ENCODE measurements at regions not wholly inside any gene's neighbourhood (a gene's known extent, or its start where the extent isn't known, plus 50 kb on each side); places are given as distances from the start of the nearest gene placed in this dataset.

DNA sequence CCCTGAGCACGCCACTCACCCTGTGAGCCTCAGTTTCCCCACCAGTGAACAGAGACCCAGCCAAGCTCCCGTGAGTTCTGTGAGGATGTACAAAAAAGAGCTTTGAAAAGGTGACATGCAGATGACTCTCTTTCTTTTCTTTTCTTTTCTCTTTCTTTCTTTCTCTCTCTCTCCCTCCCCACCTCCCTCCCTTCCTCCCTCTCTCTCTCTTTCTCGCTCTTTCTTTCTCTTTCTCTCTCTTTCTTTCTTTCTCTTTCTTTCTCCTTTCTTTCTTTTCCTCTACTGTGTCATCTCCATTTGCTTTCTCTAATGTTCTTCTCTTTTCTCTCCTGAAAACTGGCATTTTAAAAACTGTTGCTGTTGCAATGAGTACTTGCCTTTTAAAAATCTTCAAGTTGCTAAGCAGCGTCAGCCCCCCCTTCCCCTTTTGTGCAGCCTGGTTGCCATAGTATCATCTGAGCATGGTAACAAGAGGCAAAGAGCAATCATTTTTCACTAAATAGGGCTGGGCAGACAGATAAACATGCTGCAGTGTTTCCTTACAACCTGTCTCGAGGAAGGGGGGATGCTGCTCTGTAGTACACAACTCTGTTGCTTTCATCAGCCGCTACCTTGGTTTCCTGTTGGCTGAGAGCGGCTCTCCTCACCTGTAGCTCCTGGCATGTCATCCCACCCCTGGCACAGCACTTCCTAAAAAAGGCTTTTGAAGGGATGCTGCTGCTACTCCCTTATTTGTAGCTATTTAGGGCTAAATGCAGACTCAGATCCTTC is 108.7 kb upstream of the MBNL2 start:
- peaks cover 14% of the 10 kb centered on the region for H3K4me1 Mint-ChIP-seq (ENCODE audit: low read depth)
- no peaks in the 10 kb centered on the region for H3K36me3 Mint-ChIP-seq (ENCODE audit: low read depth)
- peaks cover 33% of the 10 kb centered on the region for H3K27me3 Mint-ChIP-seq (ENCODE audit: low read depth)
- no peaks in the 10 kb centered on the region for H3K9me3 Mint-ChIP-seq
- CTCF ChIA-PET: interaction anchor here (1.1 to 9.2 kb wide), 3 partner anchors 29 to 246 kb away, joined by 3 to 132 read pairs (median 86); no protein-coding TSS in a partner anchor
- DNase-seq: no peak
- H3K27ac Mint-ChIP-seq: no peak overlapping the region
- H3K4me3 Mint-ChIP-seq: no peak overlapping the region
- intact Hi-C loops (cut with micrococcal nuclease): no loop called here

DNA sequence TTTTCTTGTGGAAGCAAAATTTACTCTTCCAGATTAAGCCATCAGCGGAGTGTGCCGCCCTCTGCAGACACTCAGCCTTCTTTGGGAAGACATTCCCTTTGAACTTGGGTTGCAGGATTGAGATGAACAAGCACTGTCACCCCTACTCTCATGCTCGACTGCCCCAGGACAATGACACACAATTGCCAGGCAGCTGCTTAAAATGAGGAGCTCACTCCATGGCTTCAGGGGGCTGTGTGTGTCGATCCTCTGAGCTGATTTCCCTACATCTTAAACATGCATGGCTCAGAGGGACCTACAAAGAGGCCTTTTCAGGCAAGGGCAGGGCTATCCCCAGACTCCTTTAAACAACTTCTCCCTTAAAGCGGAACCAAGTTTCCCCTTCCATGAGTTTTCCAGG is 107.5 kb upstream of the MBNL2 start:
- H3K9me3 Mint-ChIP-seq: no peaks in the 10 kb centered on the region
- DNase-seq: no peak
- H3K4me3 Mint-ChIP-seq: no peak overlapping the region
- H3K27ac Mint-ChIP-seq: no peak overlapping the region
- H3K4me1 Mint-ChIP-seq (ENCODE audit: low read depth): peaks cover 13% of the 10 kb centered on the region
- CTCF ChIA-PET: interaction anchor here (9.2 kb wide), 1 partner anchor 245 kb away, joined by 132 read pairs; no protein-coding TSS in a partner anchor
- H3K27me3 Mint-ChIP-seq (ENCODE audit: low read depth): peaks cover 31% of the 10 kb centered on the region
- intact Hi-C loops (cut with micrococcal nuclease): no loop called here
- no peaks in the 10 kb centered on the region for H3K36me3 Mint-ChIP-seq (ENCODE audit: low read depth)

DNA sequence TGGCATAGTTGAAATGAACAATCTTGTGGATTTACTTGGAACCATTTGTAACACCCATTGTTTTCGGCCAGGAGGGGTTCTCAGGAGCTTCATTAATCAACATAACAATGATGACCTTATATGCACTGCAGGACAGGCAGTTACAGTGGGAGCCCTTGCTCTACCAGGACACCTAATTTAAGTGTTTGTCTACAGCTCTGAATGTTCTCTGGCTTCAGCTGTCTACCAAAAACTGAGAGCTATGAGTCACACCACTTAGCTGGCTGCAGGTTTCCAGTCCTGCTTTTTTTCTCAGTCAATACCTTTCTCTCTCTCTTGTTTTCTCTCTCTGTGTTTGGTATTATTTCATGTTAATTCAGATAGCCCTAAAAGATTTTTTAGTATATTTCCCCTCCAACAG is 105.4 kb upstream of the MBNL2 start:
- Mint-ChIP-seq H3K36me3 (ENCODE audit: low read depth) (no peaks in the 10 kb centered on the region), H3K27ac (no peak overlapping the region), H3K9me3 (no peaks in the 10 kb centered on the region), H3K4me1 (ENCODE audit: low read depth) (peaks cover 11% of the 10 kb centered on the region), H3K27me3 (ENCODE audit: low read depth) (peaks cover 36% of the 10 kb centered on the region), H3K4me3 (no peak overlapping the region)
- CTCF ChIA-PET: interaction anchor here (0.6 to 1.3 kb wide), 4 partner anchors 96 to 240 kb away, joined by 3 read pairs; no protein-coding TSS in a partner anchor
- peak; percentile 14 for DNase-seq
- intact Hi-C loops (cut with micrococcal nuclease): loop anchor here (2.0 kb wide), 1 partner anchor 106 kb away; the partner anchor contains the start of gene MBNL2

DNA sequence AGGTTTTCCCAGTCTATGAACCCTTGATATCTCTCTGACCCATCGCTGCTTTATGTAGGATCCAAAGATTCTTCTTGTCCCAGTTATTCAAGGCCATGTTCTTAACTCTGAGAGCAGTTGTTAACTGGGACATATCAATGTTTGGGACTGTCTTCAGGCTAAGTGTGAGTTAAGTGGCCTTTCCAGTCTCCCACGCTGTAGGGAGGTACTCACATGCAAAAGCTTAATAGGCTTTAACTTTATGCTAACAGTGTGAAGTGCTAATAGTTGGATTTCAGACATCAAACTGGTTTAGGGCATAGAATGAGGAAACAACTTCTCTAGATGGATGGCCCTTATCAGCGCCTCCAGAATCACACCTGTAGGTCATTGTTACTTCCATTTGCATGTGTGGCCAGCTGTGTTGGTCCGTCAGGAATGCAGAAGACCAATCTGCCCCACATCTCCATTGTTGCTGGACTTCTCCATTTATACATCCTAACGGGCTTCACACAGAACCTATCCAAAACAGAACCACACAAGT is 104.7 kb upstream of the MBNL2 start:
- intact Hi-C loops (cut with micrococcal nuclease): loop anchor here (2.0 kb wide), 1 partner anchor 105 kb away; the partner anchor contains the start of gene MBNL2
- DNase-seq: no peak
- H3K4me3 Mint-ChIP-seq: no peak overlapping the region
- H3K27ac Mint-ChIP-seq: no peak overlapping the region
- peaks cover 11% of the 10 kb centered on the region for H3K4me1 Mint-ChIP-seq (ENCODE audit: low read depth)
- H3K27me3 Mint-ChIP-seq (ENCODE audit: low read depth): peaks cover 39% of the 10 kb centered on the region
- H3K9me3 Mint-ChIP-seq: no peaks in the 10 kb centered on the region
- no peaks in the 10 kb centered on the region for H3K36me3 Mint-ChIP-seq (ENCODE audit: low read depth)
- CTCF ChIA-PET: interaction anchor here (0.6 to 1.3 kb wide), 3 partner anchors 95 to 239 kb away, joined by 3 read pairs; no protein-coding TSS in a partner anchor

DNA sequence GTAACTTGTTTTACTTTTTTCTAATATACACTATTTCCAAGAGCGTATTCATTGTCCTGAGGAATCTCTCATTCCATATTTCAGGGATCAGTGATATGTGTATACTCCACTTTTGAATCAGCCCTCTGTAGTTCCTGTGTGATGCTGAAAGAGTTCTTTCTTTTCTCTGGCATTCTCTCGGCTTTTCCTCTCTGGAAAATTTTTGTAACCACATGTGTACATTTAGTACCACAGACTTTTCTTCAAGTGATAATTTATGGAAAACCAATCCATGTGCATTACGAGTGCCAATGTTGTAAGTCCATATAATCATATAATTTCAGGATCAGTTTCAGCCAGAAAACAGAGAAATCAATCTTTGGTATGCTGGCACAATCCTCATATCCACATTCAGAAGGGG is 102.2 kb upstream of the MBNL2 start:
- no peak for DNase-seq
- Mint-ChIP-seq H3K9me3 (no peaks in the 10 kb centered on the region), H3K4me1 (ENCODE audit: low read depth) (peaks cover 2% of the 10 kb centered on the region), H3K27ac (no peak overlapping the region), H3K4me3 (no peak overlapping the region), H3K27me3 (ENCODE audit: low read depth) (peaks cover 51% of the 10 kb centered on the region), H3K36me3 (ENCODE audit: low read depth) (no peaks in the 10 kb centered on the region)
- intact Hi-C loops (cut with micrococcal nuclease): loop anchor here (10.0 kb wide), 1 partner anchor 855 kb away; no protein-coding TSS in a partner anchor
- CTCF ChIA-PET: interaction anchor here (0.7 to 1.3 kb wide), 2 partner anchors 10 to 400 kb away, joined by 5 read pairs; no protein-coding TSS in a partner anchor

DNA sequence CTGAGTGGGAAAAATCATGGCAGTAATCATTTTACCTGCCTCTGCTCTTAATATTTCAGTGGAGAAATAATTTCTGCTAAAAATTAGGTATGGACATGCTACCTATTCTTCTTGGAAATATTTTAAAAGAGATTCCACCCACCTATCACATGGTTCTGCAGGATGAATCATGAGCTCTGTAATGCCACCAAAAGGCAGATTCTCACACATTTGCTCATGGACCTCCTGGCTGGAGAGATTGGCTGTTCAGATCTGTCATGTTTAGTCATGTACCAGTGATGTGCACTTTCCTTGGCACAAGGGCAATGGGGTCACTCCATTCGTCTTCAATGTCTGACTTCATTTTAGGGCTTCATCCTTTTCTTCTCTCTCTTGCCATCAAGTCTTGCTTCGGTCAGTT is 101.8 kb upstream of the MBNL2 start:
- intact Hi-C loops (cut with micrococcal nuclease): loop anchor here (10.0 kb wide), 1 partner anchor 854 kb away; no protein-coding TSS in a partner anchor
- H3K9me3 Mint-ChIP-seq: no peaks in the 10 kb centered on the region
- H3K4me3 Mint-ChIP-seq: no peak overlapping the region
- no peak overlapping the region for H3K27ac Mint-ChIP-seq
- no peaks in the 10 kb centered on the region for H3K36me3 Mint-ChIP-seq (ENCODE audit: low read depth)
- H3K4me1 Mint-ChIP-seq (ENCODE audit: low read depth): peaks cover 4% of the 10 kb centered on the region
- no peak for DNase-seq
- CTCF ChIA-PET: interaction anchor here (0.7 to 1.3 kb wide), 2 partner anchors 10 to 62 kb away, joined by 3 to 5 read pairs; no protein-coding TSS in a partner anchor
- H3K27me3 Mint-ChIP-seq (ENCODE audit: low read depth): peaks cover 47% of the 10 kb centered on the region

DNA sequence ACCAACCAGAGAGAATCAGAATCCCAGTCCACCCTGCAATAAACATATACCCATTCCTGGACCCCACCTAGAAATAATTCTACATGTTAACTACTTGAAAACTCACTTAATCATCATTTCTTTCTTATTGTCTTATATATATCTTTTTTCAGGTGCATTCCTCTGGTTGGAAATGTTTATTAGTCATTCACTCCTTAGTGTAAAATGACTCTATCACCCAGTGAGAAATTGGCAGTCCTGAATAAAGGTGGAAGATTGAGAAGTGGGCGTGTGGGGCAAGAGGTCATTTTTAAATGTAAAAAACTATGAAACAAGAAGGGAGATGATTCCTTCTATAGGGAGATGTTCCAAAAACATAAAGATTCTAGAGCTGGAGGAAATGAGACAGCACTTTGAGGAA is 101.2 kb upstream of the MBNL2 start:
- Mint-ChIP-seq H3K36me3 (ENCODE audit: low read depth) (no peaks in the 10 kb centered on the region), H3K27me3 (ENCODE audit: low read depth) (peaks cover 45% of the 10 kb centered on the region), H3K4me3 (no peak overlapping the region), H3K27ac (no peak overlapping the region), H3K4me1 (ENCODE audit: low read depth) (peaks cover 10% of the 10 kb centered on the region), H3K9me3 (no peaks in the 10 kb centered on the region)
- intact Hi-C loops (cut with micrococcal nuclease): loop anchor here (10.0 kb wide), 1 partner anchor 854 kb away; no protein-coding TSS in a partner anchor
- no peak for DNase-seq
- CTCF ChIA-PET: interaction anchor here (0.7 to 1.3 kb wide), 2 partner anchors 11 to 61 kb away, joined by 3 to 5 read pairs; no protein-coding TSS in a partner anchor

DNA sequence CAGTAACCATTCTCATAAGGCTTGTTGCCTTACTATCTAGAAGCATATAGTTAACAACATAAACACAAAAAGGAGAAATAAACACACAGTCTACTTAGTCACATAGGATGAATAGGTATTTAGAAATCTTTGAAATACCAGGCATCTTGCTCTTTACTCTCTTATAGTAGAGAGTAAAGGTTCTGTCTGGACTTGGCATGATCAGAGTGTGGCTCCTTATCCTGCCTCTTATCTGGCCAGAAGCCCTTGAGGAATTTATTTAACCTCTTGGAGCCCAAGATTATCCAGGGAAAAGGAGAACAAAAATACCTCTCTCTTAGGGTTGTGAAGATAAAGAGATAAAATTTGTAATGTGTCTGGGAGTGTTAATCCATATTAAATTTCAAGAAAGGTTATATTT is 100.2 kb upstream of the MBNL2 start:
- intact Hi-C loops (cut with micrococcal nuclease): loop anchor here (10.0 kb wide), 1 partner anchor 853 kb away; no protein-coding TSS in a partner anchor
- no peak overlapping the region for H3K4me3 Mint-ChIP-seq
- CTCF ChIA-PET: no interaction called here
- H3K4me1 Mint-ChIP-seq (ENCODE audit: low read depth): peaks cover 17% of the 10 kb centered on the region
- H3K27ac Mint-ChIP-seq: no peak overlapping the region
- no peaks in the 10 kb centered on the region for H3K9me3 Mint-ChIP-seq
- no peak for DNase-seq
- H3K27me3 Mint-ChIP-seq (ENCODE audit: low read depth): peaks cover 40% of the 10 kb centered on the region
- no peaks in the 10 kb centered on the region for H3K36me3 Mint-ChIP-seq (ENCODE audit: low read depth)

DNA sequence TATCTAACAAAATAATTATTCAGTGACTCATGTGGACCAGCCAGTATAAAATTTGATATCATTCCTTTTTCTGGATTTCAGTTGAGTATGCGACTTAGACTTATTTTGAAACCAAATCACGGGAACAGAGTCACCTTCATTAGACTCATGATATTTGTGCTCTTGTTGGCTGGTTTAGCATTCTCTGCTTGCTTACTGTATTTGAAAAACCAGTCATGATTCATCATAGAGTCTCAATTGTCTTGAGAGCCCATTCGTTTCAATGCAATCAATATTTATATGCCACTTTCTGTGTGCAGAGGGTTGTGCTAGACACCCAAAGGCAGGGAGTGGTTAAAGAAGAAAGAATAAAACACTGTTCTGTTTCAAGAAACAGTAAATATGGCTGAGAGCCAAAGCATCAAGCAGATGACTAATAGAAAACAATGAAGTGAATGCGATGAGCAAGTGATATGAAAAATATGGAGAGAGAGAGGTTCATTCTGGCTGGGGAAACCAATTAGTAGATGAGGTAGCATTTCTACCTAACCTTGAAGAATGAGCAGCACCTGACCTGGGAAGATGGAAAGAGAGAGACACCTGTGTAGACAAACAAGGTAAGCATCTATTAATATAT is 99.6 kb upstream of the MBNL2 start:
- Mint-ChIP-seq H3K27me3 (ENCODE audit: low read depth) (peaks cover 39% of the 10 kb centered on the region), H3K27ac (no peak overlapping the region), H3K9me3 (no peaks in the 10 kb centered on the region), H3K36me3 (ENCODE audit: low read depth) (no peaks in the 10 kb centered on the region), H3K4me3 (no peak overlapping the region), H3K4me1 (ENCODE audit: low read depth) (peaks cover 18% of the 10 kb centered on the region)
- DNase-seq: no peak
- intact Hi-C loops (cut with micrococcal nuclease): loop anchor here (10.0 kb wide), 1 partner anchor 852 kb away; no protein-coding TSS in a partner anchor
- CTCF ChIA-PET: interaction anchor here (0.6 kb wide), 1 partner anchor 246 kb away, joined by 3 read pairs; no protein-coding TSS in a partner anchor

DNA sequence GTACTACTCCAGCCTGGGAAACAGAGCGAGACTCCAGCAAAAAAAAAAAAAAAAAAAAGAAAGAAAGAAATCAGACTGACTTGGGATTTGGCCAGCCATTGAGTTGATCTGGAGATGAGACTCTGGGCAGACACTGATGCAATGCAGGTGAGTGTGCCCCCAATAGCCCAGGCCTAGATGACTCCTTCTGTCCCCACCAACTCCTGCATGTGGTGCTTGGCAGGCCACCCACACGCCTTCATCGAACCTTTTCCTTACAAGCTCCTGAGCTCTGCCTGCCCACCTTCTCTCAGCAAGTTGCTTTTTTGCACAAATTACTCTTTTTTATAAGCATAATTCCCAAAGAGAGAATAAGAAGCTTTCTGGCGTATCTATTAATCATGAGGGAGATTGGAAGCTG is 97.9 kb upstream of the MBNL2 start:
- no peaks in the 10 kb centered on the region for H3K9me3 Mint-ChIP-seq
- intact Hi-C loops (cut with micrococcal nuclease): loop anchor here (10.0 kb wide), 1 partner anchor 851 kb away; no protein-coding TSS in a partner anchor
- peaks cover 18% of the 10 kb centered on the region for H3K4me1 Mint-ChIP-seq (ENCODE audit: low read depth)

DNA sequence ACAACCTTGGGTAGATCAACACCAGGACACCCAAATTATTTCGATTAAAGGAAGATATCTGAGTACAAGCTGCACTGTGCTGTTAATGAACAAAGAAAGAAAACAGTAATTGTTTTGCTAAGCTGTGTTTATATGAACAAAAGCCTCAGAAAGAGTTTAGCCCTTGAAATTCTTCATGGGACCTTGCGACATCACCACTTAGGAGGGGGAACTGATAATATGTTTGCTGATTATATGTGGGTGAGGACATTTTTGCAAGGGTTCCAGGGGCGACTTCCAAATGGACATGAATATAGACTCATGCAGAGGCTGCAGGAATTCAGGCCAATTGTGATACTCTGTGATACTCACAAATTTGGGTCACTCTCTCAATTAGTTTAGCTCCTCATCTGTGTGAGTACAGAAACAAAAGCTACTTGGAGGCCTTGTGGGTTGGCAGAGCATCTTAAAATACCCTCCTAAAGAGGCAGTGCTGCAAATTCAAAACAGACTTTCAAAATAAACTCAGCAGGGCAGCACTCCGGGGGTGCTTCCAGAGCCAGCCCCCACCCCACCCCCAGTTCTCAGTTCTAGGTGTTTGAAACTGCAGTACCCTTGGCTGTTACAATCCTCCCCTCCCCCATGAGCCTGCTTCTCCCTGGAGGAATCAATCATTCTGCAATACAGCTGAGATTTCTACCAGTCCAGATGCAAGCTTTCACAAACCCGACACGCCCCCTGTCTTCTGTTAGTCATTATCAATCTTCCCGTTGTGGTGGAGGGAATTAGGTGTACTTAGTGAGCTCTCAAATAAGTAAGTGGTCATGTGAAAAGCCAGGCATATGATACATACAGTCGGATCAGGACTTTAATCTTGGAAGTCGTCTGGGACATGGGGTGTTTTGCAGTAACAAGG is 97.0 kb upstream of the MBNL2 start:
- H3K27ac Mint-ChIP-seq: no peak overlapping the region
- intact Hi-C loops (cut with micrococcal nuclease): loop anchor here (5.0 to 10.0 kb wide), 2 partner anchors 412 to 850 kb away; no protein-coding TSS in a partner anchor
- peaks cover 24% of the 10 kb centered on the region for H3K27me3 Mint-ChIP-seq (ENCODE audit: low read depth)
- H3K36me3 Mint-ChIP-seq (ENCODE audit: low read depth): no peaks in the 10 kb centered on the region
- peak; percentile 44 for DNase-seq
- H3K9me3 Mint-ChIP-seq: no peaks in the 10 kb centered on the region
- no peak overlapping the region for H3K4me3 Mint-ChIP-seq
- peaks cover 18% of the 10 kb centered on the region for H3K4me1 Mint-ChIP-seq (ENCODE audit: low read depth)
- CTCF ChIA-PET: interaction anchor here (0.7 to 1.6 kb wide), 6 partner anchors 15 to 231 kb away, joined by 3 to 7 read pairs (median 3); no protein-coding TSS in a partner anchor

More for the DNA sequence above, 97.9 kb upstream of the MBNL2 start:
- CTCF ChIA-PET: interaction anchor here (0.6 to 1.3 kb wide), 4 partner anchors 18 to 232 kb away, joined by 3 to 6 read pairs (median 3); no protein-coding TSS in a partner anchor
- Mint-ChIP-seq H3K27me3 (ENCODE audit: low read depth) (peaks cover 27% of the 10 kb centered on the region), H3K36me3 (ENCODE audit: low read depth) (no peaks in the 10 kb centered on the region), H3K27ac (no peak overlapping the region), H3K4me3 (no peak overlapping the region)
- DNase-seq: no peak
